ENCODE measurements at regions not wholly inside any gene's neighbourhood (a gene's known extent, or its start where the extent isn't known, plus 50 kb on each side); places are given as distances from the start of the nearest gene placed in this dataset.

GRCh38 chr12:87384226-87384625 is 645.0 kb downstream of the C12orf50 start:
- TF ChIP-seq EZH2 (IDR thresholded peaks at IDR 0.05; ENCODE audit: borderline replicate concordance, insufficient read depth, low read length, poor library complexity, severe bottlenecking) (no peak), CTCF (IDR thresholded peaks at IDR 0.05; ENCODE audit: poor library complexity, severe bottlenecking) (no peak), EP300 (conservative IDR thresholded peaks at IDR 0.05; ENCODE audit: poor library complexity, severe bottlenecking) (no peak), MXI1 (conservative IDR thresholded peaks at IDR 0.05; ENCODE audit: poor library complexity, severe bottlenecking) (no peak), RAD21 (conservative IDR thresholded peaks at IDR 0.05) (no peak), SMC3 (conservative IDR thresholded peaks at IDR 0.05; ENCODE audit: poor library complexity) (no peak), TAF1 (IDR thresholded peaks at IDR 0.05; ENCODE audit: low read depth) (no peak)
- TF ChIP-seq, protein P1, sequence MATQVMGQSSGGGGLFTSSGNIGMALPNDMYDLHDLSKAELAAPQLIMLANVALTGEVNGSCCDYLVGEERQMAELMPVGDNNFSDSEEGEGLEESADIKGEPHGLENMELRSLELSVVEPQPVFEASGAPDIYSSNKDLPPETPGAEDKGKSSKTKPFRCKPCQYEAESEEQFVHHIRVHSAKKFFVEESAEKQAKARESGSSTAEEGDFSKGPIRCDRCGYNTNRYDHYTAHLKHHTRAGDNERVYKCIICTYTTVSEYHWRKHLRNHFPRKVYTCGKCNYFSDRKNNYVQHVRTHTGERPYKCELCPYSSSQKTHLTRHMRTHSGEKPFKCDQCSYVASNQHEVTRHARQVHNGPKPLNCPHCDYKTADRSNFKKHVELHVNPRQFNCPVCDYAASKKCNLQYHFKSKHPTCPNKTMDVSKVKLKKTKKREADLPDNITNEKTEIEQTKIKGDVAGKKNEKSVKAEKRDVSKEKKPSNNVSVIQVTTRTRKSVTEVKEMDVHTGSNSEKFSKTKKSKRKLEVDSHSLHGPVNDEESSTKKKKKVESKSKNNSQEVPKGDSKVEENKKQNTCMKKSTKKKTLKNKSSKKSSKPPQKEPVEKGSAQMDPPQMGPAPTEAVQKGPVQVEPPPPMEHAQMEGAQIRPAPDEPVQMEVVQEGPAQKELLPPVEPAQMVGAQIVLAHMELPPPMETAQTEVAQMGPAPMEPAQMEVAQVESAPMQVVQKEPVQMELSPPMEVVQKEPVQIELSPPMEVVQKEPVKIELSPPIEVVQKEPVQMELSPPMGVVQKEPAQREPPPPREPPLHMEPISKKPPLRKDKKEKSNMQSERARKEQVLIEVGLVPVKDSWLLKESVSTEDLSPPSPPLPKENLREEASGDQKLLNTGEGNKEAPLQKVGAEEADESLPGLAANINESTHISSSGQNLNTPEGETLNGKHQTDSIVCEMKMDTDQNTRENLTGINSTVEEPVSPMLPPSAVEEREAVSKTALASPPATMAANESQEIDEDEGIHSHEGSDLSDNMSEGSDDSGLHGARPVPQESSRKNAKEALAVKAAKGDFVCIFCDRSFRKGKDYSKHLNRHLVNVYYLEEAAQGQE (IDR thresholded peaks at IDR 0.05; ENCODE audit: borderline replicate concordance): no peak

Measured in neural cell (in vitro differentiated cells).